GM19395 (cell line): ENCODE measurements at regions not wholly inside any gene's neighbourhood (a gene's known extent, or its start where the extent isn't known, plus 50 kb on each side); places are given as distances from the start of the nearest gene placed in this dataset.
"Not testable (repeated sequence)": the region's sequence is repeated elsewhere in the genome, so short reads cannot be mapped to it uniquely, and the experiment has no call there.

ENCODE experiments used
- ATAC-seq: cut with Tn5 transposase; IDR thresholded peaks from one replicate; pipeline ENCODE4 v1.9.1; 2021; ENCODE audit warnings: mild to moderate bottlenecking, moderate library complexity; ENCODE audit not compliant: unreplicated experiment

DNA sequence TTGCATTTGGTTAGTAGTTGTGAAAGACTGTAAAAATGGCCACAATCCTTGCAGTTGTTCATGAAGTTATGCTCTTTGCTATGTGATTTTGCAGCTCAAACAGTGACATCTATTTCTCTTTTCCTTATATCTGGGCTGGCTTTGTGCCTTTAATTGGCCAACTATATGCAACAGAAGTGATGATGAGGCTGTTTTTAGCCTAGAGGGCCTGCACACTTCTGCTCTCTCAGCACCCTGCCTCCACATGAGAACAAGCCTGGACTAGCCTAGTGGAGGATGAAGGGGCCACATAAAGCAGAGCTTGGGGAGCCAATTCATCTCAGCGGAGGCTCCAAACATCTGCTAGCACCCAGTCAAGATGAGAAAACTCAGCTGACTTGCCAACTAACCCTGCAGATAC, 339.8 kb downstream of the OMA1 start:
- no peak for ATAC-seq

DNA sequence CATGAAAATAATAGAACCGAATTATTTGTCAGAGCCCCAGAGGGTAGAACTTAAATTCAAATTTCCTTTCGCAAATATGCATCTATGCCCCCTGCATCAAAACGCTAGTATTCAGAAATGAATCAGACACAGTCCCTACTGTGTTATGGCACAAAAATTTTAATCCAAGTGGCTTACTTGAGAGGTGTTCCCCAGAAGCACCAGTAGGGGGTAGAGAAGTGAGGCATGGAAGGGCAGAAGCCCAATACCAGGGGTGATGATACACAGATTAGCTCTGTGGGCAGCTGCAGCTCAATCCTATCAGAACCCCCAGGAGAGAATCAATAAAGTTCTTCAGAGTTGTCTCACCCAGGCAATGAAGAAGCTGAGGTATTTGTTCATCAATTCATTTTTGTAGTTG, 342.2 kb downstream of the OMA1 start:
- ATAC-seq, result no peak

DNA sequence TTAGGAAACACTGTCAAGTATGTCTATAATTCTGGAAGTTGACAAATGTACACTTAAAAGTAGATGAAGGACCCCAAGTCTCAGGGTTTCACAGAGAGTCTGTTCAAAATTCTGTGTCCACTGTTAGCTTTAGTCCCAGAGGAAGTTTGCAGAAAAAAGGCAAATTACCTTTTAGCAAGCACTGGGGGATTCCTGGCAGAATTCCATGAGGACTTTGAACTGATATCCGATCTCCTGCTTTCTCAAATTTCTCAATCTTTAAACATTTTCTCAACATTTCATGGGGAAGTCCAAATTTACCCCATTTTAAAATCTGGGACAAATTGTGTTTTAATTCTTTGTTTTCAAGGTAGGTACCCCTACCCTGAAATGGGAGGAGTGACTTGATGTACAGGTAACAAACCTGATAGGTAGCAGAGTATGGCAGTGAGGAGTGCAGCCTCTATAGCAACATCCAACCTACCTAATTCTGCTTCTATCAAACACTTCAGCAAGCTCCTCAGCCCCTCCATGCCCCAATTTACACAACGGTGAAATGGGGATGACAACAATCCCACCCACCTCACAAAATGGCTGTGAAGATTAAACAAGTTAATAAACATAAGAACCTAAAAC, 344.9 kb downstream of the OMA1 start:
- no peak for ATAC-seq

DNA sequence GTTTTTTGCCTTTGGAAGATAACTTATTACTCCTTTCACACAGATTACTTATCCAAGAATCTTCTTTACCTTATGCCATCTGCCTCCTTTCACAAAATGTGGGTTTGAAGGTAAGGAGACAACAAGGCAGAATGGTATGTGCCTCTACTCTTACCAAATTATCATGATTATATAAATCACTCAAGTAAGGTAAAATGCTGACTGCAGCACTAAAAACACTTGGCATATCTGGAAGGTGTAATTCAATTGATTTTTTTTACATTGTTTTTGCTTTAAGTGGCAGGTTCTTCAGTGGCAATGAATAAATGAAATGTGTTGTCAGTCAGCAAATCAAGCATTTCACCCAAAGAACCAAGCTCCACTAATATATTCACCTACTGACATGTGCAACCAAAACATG, 346.1 kb downstream of the OMA1 start:
- no peak for ATAC-seq

DNA sequence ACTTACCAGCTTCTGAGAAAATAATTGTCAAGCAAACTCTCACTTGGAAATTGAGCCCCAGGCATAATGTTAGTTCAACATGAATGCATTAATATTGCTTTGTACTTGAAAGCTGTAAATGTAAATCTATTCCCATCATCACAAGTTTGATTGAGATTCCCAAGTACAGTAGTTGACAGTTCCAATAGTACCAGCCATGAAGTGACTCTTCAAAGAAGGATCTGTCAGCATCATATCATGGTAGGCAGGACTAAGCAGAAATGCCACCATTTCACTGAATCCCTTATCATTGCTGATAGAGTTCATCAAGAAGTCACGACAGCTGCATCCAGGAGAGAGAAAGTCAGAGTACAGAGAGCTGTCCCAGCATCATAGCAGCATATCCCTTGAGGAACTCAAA, 348.7 kb downstream of the OMA1 start:
- no peak for ATAC-seq

DNA sequence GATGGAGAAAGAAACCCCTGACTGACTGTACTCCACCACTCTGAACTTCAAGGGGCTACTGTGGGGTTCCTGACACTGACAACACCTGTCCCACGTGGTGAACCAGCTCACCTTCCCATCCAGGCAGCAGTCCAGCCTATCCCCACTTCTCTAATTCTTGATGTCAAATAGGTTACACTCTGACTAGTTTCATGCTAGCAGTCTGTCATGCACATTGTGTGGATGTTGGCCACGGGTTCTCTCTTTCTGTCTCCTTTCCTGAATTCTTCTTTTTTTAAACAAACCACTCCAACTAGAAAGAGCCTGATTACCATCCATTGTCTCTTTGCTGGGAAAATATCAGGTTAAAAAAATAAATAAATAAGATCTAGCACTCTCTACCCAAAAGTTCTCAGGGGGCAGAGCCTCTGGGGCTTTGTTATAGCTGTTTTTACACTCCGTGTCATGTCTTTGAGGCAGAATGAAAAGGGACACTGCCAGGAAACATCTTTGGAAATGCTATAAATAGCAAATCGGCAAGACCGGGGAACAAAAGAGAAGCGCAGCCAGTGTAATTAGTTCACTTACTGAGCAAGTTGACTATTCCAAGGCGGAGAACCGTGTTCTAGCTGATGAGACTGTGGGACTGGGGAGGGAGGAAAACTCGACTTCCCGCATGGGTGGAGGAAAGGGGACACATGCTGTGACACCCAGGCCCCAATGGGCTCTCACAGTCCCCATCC, 356.1 kb downstream of the OMA1 start:
- ATAC-seq, result no peak

DNA sequence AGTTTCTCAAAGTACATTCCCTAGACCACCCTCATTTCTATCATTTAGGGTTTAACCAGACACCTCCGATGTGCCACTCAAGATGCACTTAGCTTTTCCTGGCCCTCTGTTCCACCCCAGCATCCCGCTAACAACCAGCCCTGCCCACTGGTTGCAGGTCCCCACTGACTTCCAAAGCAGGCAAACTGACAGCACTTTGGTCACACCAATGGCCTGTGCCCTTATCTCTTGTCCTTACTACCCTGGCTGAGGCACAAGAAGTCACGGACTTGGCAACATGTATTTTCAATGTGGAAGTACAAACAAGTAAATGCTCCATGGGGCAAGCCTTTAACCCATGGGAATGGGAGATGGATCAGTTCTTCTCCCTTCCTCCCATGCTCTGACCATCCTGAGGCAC, 357.1 kb downstream of the OMA1 start:
- ATAC-seq, result no peak

DNA sequence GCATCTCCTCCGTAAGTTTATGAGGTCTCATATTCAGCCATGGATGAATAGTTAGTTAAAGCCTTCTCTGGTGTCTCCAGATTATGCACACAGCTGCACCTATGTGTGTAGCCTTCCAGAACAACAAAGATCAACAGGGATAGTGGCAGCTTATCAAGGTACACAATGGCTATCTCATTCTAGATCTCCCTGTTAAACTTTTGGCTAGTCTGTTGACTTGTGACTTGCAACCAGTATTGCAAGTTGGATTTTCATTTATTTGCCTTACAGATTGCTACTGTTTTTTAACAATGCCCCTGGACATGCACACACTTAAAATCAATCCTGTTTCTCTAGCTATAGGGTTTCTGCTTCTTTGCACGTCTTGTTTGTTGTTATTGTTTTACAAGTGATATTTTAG, 363.2 kb downstream of the OMA1 start:
- no peak for ATAC-seq

DNA sequence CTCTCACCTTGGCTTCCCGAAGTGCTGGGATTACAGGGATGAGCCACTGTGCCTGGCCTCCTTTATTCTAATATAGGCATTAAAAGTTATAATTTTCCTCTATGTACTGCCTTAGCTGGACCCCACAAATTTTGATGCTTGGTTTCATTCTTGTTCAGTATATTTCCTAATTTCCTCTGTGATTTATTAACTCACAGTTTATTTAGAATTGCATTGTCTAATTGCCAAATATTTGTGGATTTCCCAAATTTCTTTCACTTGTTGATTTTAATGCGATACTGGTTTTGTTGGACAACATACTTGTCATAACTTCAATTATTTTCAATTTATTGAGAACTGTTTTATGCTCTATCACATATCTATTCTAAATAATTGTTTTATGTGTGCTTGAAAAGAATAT, 366.0 kb downstream of the OMA1 start:
- ATAC-seq, result no peak

DNA sequence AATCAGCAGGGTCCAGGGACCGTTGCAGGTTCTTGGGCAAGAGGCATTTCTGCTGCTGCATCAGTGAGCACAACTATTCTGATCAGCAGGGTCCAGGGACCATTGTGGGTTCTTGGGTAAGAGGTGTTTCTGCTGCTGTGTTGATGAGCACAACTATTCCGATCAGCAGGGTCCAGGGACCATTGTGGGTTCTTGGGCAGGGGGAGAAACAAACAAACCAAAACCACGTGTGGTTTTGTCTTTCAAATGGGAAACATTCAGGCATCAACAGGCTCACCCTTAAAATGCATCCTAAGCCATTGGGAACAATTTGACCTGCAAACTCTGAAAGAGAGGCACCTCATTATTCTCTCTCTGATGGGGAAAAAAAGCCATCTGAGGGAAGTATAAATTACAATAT, 377.4 kb downstream of the OMA1 start:
- not testable (repeated sequence) for ATAC-seq

DNA sequence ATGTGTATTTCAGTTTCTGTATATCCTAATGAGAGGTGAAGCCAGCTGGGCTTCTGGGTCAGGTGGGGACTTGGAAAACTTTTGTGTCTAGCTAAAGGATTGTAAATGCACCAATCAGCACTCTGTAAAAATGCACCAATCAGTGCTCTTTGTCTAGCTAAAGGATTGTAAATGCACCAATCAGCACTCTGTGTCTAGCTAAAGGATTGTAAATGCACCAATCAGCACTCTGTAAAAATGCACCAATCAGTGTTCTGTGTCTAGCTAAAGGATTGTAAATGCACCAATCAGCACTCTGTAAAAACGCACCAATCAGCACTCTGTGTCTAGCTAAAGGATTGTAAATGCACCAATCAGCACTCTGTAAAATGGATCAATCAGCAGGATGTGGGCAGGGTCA, 379.4 kb downstream of the OMA1 start:
- ATAC-seq, result not testable (repeated sequence)

DNA sequence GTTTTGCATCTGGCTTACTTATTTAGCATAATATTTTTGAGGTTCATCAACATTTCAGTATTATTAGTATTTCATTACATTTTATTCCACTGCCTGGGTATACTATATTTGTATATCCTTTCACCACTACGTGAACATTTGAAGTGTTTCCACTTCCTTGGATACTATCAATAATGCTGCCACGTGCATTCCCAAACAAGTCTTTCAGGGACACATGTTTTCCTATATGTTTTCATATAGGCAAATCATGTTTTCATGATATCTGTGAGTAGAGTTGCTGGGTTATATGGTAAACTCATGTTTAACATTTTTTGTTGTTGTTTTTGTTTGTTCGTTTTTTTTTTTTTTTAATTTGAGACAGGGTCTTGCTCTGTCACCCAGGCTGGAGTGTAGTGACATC, 380.1 kb downstream of the OMA1 start:
- ATAC-seq, result no peak

DNA sequence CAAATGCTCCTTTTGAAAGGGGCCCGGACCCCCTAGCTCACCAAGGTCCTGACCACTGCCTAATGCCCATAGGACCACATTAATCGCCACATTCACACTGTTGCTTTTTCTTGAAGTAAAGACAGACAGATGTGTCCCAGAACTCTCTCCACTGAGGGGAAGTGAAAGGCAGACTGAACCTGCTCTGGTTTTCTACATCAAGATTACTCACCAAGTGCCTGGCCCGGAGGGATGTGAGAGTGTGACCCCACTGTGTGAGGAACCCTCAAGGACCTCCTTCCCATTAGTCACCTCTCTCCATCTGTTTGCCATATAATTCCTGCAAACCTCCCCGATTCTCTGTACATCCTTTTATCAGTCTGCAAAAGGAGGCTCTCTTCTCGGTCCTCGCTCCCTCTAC, 381.5 kb downstream of the OMA1 start:
- ATAC-seq, result peak; percentile 88

DNA sequence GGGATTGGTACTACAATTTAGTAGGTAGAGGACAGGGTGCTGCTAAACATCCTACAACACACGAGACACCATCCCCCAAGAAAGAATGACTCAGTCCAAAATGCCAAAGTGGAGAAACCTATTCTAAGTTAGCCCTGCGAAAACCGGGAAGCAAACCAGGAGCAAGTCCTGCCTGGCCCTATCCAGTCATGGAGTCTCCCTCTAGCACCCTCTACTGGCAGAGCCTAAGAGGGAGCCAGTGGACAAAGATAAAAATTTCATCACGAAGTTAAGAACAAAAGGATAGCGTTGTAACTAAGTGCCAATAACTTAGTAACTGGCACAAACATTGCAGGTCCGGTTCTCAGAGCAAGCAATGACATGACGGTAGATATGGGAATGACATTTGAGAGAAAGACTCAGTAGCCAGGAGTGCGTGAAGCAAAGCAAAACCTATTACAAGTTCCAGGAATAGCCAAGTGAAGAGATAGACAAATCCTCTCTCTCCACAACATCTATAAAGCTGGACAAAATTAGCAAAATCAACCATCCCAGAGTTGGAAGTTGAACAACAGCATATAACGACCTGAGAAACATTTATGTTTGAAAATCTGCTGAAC, 383.5 kb downstream of the OMA1 start:
- ATAC-seq, result no peak

DNA sequence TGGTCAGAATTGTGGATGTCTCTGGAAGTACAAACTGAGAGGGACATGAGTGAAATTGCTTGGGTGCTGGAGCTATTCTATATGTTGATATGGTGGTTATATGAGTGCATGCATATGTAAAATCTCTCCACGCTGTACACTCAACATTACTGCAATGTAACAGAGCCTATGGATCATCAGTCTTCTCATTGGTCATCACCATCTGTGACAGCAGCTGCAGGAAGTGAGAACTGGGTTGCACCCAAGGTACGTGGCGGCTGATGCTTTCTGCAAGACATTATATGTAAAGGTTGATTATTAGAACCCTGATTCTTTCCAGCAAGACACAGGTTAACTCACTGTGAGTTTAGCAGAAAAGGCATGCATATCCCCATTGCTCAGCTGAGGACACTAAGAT, 387.1 kb downstream of the OMA1 start:
- no peak for ATAC-seq

DNA sequence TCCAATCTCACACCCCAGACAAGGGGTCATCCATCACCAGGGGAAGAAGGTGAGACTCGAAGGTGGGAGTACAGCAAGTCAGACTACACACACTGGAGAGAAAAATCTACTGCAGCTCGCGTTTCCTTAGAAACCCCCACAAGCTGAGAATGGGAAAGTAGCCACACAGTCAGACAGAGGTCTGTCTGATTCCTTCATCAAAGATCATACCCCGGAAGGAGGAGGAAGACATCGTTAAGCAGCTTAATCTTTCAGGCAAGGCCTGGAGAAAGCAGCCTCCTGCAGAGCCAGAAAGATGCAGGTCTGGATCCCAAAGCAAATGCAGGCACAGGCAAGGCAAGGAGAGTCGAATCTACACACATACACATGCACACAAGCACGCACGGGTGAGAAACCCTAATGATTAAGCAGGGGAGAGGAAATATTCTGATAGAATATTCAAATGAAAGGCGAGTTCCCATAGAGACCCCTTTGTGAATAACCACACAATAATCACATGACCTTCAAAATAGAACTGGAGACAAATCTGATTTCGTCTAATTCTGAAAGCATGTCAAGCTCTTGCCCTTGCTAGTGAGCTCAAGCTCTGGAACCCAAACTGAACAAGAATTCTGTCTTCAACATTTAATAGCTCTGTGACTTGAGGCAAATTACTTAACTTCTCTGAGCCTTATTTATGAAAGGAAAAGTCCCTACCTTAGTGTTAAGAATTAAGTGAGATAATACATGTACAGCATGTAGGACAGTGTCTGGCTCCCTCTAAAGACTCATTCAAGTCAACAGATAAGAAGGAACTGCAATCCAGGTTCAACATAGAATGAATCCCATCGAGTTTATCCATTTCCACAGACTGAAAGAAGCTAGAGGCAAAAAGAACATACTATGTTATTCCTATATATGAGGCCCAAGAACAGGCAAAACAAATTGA, 387.8 kb downstream of the OMA1 start:
- no peak for ATAC-seq

DNA sequence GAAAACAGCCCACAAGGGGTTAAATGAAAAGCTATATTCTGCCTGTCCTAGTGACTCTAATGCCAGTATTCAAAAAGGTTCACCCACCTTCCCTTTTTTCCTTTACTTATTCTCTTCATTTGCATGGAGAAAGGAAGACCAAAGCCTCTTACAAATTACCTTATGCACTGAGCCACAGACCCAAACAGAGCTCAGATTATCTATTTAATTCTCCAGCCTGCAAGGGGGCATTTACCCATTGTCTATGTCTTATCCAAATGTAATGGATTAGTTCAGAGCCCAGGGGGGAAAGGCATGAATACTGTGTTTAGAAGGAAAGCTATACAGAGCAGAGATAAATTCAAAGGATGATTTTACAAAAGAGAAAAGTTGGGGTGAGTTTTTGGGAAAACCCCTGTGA, 388.5 kb downstream of the OMA1 start:
- ATAC-seq, result no peak

DNA sequence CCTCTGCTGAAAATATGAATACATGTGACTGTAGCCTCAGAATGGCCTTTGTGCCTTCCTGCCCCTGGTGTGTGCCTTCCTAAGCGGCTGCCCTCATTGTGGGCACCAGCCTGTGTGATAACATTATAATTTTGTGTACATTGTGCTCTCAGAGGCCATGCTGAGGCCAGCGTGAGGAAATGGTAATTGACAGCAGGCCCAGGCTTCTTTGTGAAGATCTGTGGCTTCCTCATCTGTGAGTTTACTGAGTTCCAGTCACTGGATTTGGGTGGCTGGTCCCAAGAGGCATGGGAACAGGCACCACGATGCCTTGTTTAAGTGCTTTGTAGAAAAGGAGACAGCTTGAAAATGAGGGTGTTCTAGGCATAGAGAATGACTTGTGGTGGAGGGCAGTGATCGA, 389.3 kb downstream of the OMA1 start:
- no peak for ATAC-seq

DNA sequence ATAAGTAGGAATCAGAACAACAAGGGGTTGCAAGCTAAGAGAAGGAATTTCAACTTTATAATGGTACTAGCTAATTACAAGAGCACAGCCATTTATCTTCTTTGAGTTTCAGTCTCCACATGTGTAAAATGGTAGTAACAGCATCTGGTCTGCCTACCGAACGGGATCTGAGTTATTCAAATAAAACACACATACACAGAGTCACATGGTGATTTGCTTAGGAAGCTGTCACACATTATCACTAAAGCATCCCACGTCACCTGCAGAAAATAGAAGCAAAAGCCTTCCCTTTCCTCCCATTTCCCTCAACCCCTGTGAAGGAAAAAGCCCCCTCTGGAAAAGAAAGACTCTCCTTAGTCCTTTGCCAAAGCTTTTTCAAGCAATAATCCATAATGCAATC, 389.7 kb downstream of the OMA1 start:
- ATAC-seq, result no peak

DNA sequence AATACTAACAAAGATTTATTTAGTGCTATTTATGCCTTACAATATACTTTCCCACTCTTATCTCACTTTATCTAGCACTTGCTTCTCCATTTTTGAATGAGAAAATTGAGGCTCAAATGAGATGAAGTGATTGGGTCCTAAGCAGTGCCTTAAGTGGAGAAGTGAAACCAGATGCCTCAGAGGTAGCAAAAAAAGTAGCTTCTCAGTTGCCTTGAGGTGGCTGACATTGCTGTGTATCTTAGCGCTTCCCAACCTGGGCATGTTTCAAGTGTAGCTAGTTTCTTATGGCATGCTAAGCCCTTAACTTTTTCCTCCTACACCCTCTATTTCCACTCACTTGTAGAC, 390.4 kb downstream of the OMA1 start:
- ATAC-seq, result peak; percentile 92

DNA sequence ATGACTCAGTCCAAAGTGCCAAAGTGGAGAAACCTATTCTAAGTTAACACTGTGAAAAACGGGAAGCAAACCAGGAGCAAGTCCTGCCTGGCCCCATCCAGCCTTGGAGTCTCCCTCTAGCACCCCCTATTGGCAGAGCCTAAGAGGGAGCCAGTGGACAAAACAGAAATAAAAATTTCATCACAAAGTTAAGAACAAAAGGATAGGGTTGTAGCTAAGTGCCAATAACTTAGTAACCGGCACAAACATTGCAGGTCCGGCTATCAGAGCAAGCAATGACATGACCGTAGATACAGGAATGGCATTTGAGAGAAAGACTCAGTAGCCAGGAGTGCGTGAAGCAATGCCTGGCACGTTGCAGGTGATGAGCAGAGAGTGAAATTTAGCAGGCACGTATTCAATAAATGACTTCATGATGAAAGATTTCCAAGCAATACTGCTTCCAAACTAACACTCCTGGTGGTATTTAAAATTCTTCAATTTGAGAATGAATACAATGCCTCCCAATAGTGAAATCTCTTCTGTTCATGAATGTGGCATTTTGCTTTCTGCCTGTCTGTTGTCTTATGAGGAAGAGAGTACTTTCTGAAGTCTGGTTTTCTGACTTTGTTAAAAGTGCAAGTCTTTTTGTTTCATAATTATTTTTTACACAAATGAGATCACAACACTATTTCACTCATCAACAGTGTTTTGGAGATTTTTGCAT, 391.0 kb downstream of the OMA1 start:
- peak; percentile 64 for ATAC-seq
